ENCODE measurements at regions not wholly inside any gene's neighbourhood (a gene's known extent, or its start where the extent isn't known, plus 50 kb on each side); places are given as distances from the start of the nearest gene placed in this dataset.

- TF ChIP-seq CTCF (IDR thresholded peaks at IDR 0.05; ENCODE audit: low read depth, low read length) = no peak
- no peak for TF ChIP-seq MAX (IDR thresholded peaks at IDR 0.05; ENCODE audit: low read depth, low read length)
- no peak for TF ChIP-seq POLR2A (IDR thresholded peaks at IDR 0.05; ENCODE audit: extremely low read depth, insufficient read length)
Observed at GRCh38 chr18:44536046-44536445, 144.6 kb upstream of the SETBP1 start.
